Neural progenitor cell (in vitro differentiated cells): ENCODE measurements at regions not wholly inside any gene's neighbourhood (a gene's known extent, or its start where the extent isn't known, plus 50 kb on each side); places are given as distances from the start of the nearest gene placed in this dataset.

Experiments
- DNase-seq: peaks from one replicate; pipeline ENCODE4 v3.0.0-alpha.2; 2016; ENCODE audit warnings: low spot score
- H2AFZ ChIP-seq: fragments of 200-600 bp; sonication (generic); replicated peaks from 2 replicates; pipeline ENCODE4 v1.6.1; 2016; ENCODE audit warnings: antibody characterized with exemption
- H3F3A ChIP-seq: fragments of 200-600 bp; sonication (generic); 2 replicates; pipeline ENCODE4 v1.6.1; 2016; ENCODE audit warnings: antibody characterized with exemption, low read depth
- H3K27ac ChIP-seq: fragments of 200-600 bp; sonication (generic); 2 replicates; pipeline ENCODE4 v1.5.1; 2016; ENCODE audit warnings: mild to moderate bottlenecking
- H3K27me3 ChIP-seq: fragments of 200-600 bp; sonication (generic); 2 replicates; pipeline ENCODE4 v1.6.1; 2016; ENCODE audit warnings: mild to moderate bottlenecking, moderate library complexity
- H3K36me3 ChIP-seq: fragments of 200-600 bp; sonication (generic); 2 replicates; pipeline ENCODE4 v1.5.1; 2016
- H3K4me1 ChIP-seq: fragments of 200-600 bp; sonication (generic); 2 replicates; pipeline ENCODE4 v1.6.1; 2016; ENCODE audit warnings: mixed run types
- H3K4me2 ChIP-seq: fragments of 200-600 bp; sonication (generic); 2 replicates; pipeline ENCODE4 v1.6.1; 2016
- H3K4me3 ChIP-seq: fragments of 200-600 bp; sonication (generic); 2 replicates; pipeline ENCODE4 v1.5.1; 2016
- H3K79me2 ChIP-seq: fragments of 200-600 bp; sonication (generic); 2 replicates; pipeline ENCODE4 v1.6.1; 2016; ENCODE audit warnings: low read depth
- H3K9ac ChIP-seq: fragments of 200-600 bp; sonication (generic); 2 replicates; pipeline ENCODE4 v1.6.1; 2016
- H3K9me3 ChIP-seq: fragments of 200-600 bp; sonication (generic); 2 replicates; pipeline ENCODE4 v1.5.1; 2016; ENCODE audit warnings: low read depth
- H4K20me1 ChIP-seq: fragments of 200-600 bp; sonication (generic); 2 replicates; pipeline ENCODE4 v1.6.1; 2016; ENCODE audit warnings: low read depth
- H3K27ac Mint-ChIP-seq: 3 replicates; pipeline ENCODE4 v1.8.0; 2021; ENCODE audit warnings: mixed read lengths
- H3K27me3 Mint-ChIP-seq: 2 replicates; pipeline ENCODE4 v1.8.0; 2022; ENCODE audit warnings: low read depth, mild to moderate bottlenecking, inconsistent platforms, moderate library complexity, mixed read lengths; ENCODE audit not compliant: insufficient read depth
- H3K36me3 Mint-ChIP-seq: 3 replicates; pipeline ENCODE4 v1.8.0; 2021; ENCODE audit warnings: mixed read lengths
- H3K4me1 Mint-ChIP-seq: 3 replicates; pipeline ENCODE4 v1.8.0; 2021; ENCODE audit warnings: mixed read lengths
- H3K4me3 Mint-ChIP-seq: 3 replicates; pipeline ENCODE4 v1.8.0; 2021; ENCODE audit warnings: mild to moderate bottlenecking, moderate library complexity, mixed read lengths
- H3K9me3 Mint-ChIP-seq: 3 replicates; pipeline ENCODE4 v1.8.0; 2020; ENCODE audit warnings: mixed read lengths
- EZH2 ChIP-seq: fragments of 200-600 bp; sonication (generic); IDR thresholded peaks from 2 replicates; pipeline ENCODE4 v1.6.1; 2017; ENCODE audit warnings: antibody characterized with exemption, mild to moderate bottlenecking, moderate library complexity
- EZH2phosphoT487 ChIP-seq: fragments of 200-600 bp; sonication (generic); IDR thresholded peaks from 2 replicates; pipeline ENCODE4 v1.6.1; 2017; ENCODE audit warnings: antibody characterized with exemption
- TF ChIP-seq, protein P1 (sequence below): fragments of 200-600 bp; sonication (generic); IDR thresholded peaks from 2 replicates; pipeline ENCODE4 v1.5.1; 2017; ENCODE audit warnings: antibody characterized with exemption, mild to moderate bottlenecking

DNA sequence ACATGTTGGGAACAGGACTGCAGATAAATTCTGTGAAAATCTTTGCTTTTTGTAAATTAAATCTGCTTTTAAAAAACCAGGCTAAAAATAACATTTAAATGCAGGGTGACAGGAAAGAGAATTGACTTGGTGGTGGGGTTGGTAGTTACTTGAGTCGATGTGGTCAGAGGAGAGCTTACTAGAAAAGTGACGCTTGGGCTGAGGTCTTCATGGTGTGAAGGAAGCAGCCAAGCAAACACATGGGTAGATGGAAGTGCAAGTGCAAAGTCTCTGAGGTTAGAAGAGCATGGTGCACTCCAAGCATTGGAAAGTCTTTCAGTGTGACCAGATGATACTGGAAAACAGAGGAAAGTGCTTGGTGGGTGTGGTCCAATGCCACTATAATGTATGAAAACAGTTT, 86.4 kb upstream of the THBS1 start:
- no peaks in the 10 kb centered on the region for H3K4me1 Mint-ChIP-seq
- no peaks in the 10 kb centered on the region for H3K36me3 Mint-ChIP-seq
- Histone ChIP-seq H3F3A (no peaks in the 10 kb centered on the region), H3K79me2 (no peaks in the 10 kb centered on the region), H3K9ac (no peak overlapping the region), H3K4me2 (no peak overlapping the region), H3K9me3 (no peaks in the 10 kb centered on the region), H2AFZ (no peak overlapping the region), H4K20me1 (no peaks in the 10 kb centered on the region), H3K4me1 (no peaks in the 10 kb centered on the region), H3K27ac (no peak overlapping the region), H3K36me3 (no peaks in the 10 kb centered on the region), H3K4me3 (no peak overlapping the region), H3K27me3 (no peaks in the 10 kb centered on the region)
- H3K4me3 Mint-ChIP-seq, result no peak overlapping the region
- TF ChIP-seq, protein P1, sequence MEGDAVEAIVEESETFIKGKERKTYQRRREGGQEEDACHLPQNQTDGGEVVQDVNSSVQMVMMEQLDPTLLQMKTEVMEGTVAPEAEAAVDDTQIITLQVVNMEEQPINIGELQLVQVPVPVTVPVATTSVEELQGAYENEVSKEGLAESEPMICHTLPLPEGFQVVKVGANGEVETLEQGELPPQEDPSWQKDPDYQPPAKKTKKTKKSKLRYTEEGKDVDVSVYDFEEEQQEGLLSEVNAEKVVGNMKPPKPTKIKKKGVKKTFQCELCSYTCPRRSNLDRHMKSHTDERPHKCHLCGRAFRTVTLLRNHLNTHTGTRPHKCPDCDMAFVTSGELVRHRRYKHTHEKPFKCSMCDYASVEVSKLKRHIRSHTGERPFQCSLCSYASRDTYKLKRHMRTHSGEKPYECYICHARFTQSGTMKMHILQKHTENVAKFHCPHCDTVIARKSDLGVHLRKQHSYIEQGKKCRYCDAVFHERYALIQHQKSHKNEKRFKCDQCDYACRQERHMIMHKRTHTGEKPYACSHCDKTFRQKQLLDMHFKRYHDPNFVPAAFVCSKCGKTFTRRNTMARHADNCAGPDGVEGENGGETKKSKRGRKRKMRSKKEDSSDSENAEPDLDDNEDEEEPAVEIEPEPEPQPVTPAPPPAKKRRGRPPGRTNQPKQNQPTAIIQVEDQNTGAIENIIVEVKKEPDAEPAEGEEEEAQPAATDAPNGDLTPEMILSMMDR, result no peak
- TF ChIP-seq EZH2phosphoT487, result no peak
- TF ChIP-seq EZH2, result no peak
- DNase-seq, result no peak
- H3K9me3 Mint-ChIP-seq, result no peaks in the 10 kb centered on the region
- H3K27me3 Mint-ChIP-seq, result peaks cover 2% of the 10 kb centered on the region
- H3K27ac Mint-ChIP-seq, result no peak overlapping the region

DNA sequence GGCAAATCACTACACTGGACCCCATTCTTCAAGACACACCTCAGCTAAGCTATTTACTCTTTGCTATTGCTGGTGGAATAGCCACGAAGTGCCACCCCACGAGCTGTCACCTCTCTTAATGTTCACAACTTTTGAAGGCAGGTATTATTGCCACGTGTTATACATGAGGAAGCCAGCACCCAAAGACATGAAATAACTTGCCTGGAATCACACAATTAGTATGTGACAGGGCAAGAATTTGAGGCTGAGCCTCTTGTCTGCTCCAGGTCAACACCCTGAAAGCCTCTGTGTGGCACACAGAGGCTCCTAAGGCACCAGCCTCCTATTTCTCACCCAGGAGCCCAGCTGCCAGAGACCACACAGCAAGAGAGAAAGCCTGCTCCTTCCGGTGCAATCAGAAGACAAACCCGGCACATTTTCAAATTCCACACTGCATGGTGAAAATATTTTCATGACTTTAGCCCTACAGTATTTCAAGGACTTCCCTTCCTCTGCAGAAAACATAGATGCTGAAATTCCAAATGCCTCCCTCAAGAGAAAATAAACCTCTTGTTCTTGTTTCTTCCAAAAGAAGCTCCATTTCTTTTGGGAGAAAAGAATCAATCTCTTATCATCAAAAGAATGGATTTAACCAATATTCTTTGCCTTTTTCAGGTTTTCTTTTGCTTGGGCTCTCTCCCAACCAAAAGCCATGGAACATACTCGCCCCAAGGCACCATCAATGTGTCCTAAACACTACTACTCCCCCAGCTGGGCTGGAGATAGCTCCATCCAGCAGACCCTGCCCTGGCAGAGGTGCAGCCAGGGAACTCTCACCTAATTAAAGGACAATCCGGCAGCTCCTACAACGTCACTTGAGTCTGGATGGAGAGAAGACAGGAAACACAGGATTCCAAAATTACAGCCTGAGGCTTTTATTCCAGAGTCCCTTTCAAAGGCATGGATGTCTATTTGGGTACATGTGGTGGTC, 84.7 kb upstream of the THBS1 start:
- Mint-ChIP-seq H3K9me3 (no peaks in the 10 kb centered on the region), H3K27ac (no peak overlapping the region), H3K4me1 (no peaks in the 10 kb centered on the region), H3K27me3 (peaks cover 2% of the 10 kb centered on the region), H3K36me3 (no peaks in the 10 kb centered on the region), H3K4me3 (no peak overlapping the region)
- no peak for DNase-seq
- H3F3A ChIP-seq, result no peaks in the 10 kb centered on the region
- no peaks in the 10 kb centered on the region for H4K20me1 ChIP-seq
- no peak overlapping the region for H3K4me3 ChIP-seq
- no peaks in the 10 kb centered on the region for H3K9me3 ChIP-seq
- H3K4me2 ChIP-seq, result no peak overlapping the region
- no peaks in the 10 kb centered on the region for H3K4me1 ChIP-seq
- no peaks in the 10 kb centered on the region for H3K27me3 ChIP-seq
- TF ChIP-seq EZH2, result no peak
- TF ChIP-seq EZH2phosphoT487, result no peak
- TF ChIP-seq, protein P1, result no peak
- no peak overlapping the region for H3K9ac ChIP-seq
- H2AFZ ChIP-seq, result no peak overlapping the region
- H3K36me3 ChIP-seq, result no peaks in the 10 kb centered on the region
- H3K27ac ChIP-seq, result no peak overlapping the region
- no peaks in the 10 kb centered on the region for H3K79me2 ChIP-seq

DNA sequence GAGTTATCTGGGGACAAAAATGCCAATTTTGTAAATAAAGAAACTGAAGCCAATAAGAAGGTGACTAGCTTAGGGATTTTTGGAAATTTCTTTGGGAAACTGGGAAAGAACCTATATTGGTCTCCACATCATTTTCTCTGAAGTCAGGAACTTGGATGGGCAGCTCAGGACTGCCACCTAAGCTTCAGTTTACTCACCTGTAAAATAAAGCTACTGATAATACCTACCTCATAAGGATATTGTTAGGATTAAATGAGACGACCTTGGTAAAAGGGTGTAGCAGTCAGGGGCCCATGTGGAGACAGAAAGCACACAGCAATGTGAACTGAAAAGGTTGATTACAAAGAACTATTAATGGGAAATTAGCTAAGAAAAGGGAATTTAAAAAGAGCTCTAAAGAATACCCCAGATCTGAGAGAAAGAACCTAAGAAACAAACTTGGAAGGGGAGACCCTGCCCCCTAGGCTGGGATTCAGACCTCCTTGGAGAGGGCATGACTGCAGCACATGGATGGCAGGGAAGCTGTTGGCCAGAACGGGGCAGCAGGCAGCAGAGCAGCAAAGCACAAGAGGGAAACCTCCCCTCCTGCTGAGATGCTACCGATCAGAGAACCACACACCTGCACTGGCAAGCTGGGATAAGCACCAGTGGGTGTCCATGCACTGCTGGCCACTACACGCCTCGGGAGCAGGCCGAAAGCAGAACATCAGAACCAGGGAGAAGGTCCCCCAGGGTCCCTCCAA, 83.7 kb upstream of the THBS1 start:
- no peaks in the 10 kb centered on the region for H3K4me1 ChIP-seq
- H3F3A ChIP-seq, result no peaks in the 10 kb centered on the region
- H3K4me1 Mint-ChIP-seq, result no peaks in the 10 kb centered on the region

More for the DNA sequence above, 83.7 kb upstream of the THBS1 start:
- Histone ChIP-seq H3K9ac (no peak overlapping the region), H3K79me2 (no peaks in the 10 kb centered on the region), H4K20me1 (no peaks in the 10 kb centered on the region), H3K9me3 (no peaks in the 10 kb centered on the region), H3K27me3 (no peaks in the 10 kb centered on the region), H3K4me2 (no peak overlapping the region), H2AFZ (no peak overlapping the region), H3K36me3 (no peaks in the 10 kb centered on the region), H3K4me3 (no peak overlapping the region), H3K27ac (no peak overlapping the region)
- Mint-ChIP-seq H3K9me3 (no peaks in the 10 kb centered on the region), H3K27ac (no peak overlapping the region), H3K36me3 (no peaks in the 10 kb centered on the region), H3K27me3 (peaks cover 2% of the 10 kb centered on the region), H3K4me3 (no peak overlapping the region)
- no peak for DNase-seq
- TF ChIP-seq, protein P1, result no peak
- TF ChIP-seq EZH2phosphoT487 (no peak), EZH2 (no peak)
